ENCODE measurements at regions not wholly inside any gene's neighbourhood (a gene's known extent, or its start where the extent isn't known, plus 50 kb on each side); places are given as distances from the start of the nearest gene placed in this dataset.

DNA sequence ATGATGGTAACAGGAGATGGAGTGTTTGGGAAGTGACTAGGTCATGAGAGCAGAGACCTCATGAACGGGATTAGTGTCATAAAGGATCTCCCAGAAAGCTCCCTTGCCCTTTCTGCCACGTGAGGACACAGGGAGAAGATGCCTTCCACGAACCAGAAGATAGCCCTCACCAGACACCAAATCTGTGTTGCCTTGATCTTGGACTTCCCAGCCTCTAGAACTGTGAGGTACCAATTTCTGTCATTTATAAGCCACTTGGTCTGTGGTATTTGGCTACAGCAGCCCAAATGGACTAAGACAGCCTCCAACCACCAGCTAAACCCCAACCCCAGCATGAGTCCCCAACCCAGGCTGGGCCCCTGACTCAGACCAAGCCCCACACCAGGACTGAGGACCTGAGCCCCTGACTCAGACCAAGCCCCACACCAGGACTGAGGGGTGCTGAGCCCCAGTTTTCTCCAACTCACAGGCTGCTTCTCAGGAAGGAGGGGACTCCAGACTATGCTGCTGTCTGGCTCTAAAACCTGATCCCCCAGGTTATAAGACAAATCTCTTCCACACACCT is 54.1 kb downstream of the PTPRS start:
- TF ChIP-seq EZH2 (IDR thresholded peaks at IDR 0.05; ENCODE audit: insufficient read depth, poor library complexity, severe bottlenecking) (no peak), EZH2phosphoT487 (IDR thresholded peaks at IDR 0.05; ENCODE audit: insufficient read depth, low read depth) (no peak)
